ENCODE measurements at regions not wholly inside any gene's neighbourhood (a gene's known extent, or its start where the extent isn't known, plus 50 kb on each side); places are given as distances from the start of the nearest gene placed in this dataset.

- Histone ChIP-seq H3K9me3 (ENCODE audit: insufficient read depth, low read depth, low read length) (no peaks in the 10 kb centered on the region), H3K27me3 (ENCODE audit: insufficient read depth, low read length) (no peaks in the 10 kb centered on the region), H3K36me3 (ENCODE audit: insufficient read depth, low read length) (no peaks in the 10 kb centered on the region), H3K4me3 (ENCODE audit: low read length) (no peak overlapping the region), H3K4me1 (ENCODE audit: insufficient read depth, low read length) (peaks cover 11% of the 10 kb centered on the region), H3K9ac (ENCODE audit: low read depth, low read length) (no peak overlapping the region), H3K27ac (ENCODE audit: low read depth, low read length) (no peak overlapping the region)
- 72% methylated on average over 4 of the region's 4 CpGs for WGBS
Measured at GRCh38 chr17:74037320-74037719, 166.2 kb upstream of the RPL38 start.

DNA sequence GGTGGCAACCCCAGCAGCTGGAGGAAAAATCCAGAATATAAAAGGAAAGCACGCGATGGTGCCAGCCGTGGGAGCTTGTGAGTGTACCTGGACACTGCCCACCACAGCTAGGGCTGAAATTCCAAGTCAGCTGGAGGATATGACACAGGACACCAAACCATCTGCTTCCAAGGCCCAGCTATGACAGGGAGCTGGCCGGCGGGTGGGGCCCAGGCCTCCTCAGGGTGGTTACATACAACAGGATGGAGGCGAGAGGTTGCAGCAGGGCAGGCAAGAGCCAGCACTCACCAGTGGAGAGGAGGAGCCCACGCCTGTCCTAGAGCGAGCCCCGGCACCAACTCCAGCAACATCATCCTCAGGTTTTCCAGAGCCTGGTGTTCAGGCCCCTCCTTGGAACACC is 163.2 kb upstream of the RPL38 start:
- Histone ChIP-seq H3K36me3 (ENCODE audit: insufficient read depth, low read length) (no peaks in the 10 kb centered on the region), H3K9ac (ENCODE audit: low read depth, low read length) (no peak overlapping the region), H3K27me3 (ENCODE audit: insufficient read depth, low read length) (no peaks in the 10 kb centered on the region), H3K4me3 (ENCODE audit: low read length) (no peak overlapping the region), H3K4me1 (ENCODE audit: insufficient read depth, low read length) (peaks cover 6% of the 10 kb centered on the region; the same call in 1 of the 2 replicates), H3K9me3 (ENCODE audit: insufficient read depth, low read depth, low read length) (no peaks in the 10 kb centered on the region), H3K27ac (ENCODE audit: low read depth, low read length) (no peak overlapping the region)
- WGBS = 94% methylated on average over 9 of the region's 9 CpGs

DNA sequence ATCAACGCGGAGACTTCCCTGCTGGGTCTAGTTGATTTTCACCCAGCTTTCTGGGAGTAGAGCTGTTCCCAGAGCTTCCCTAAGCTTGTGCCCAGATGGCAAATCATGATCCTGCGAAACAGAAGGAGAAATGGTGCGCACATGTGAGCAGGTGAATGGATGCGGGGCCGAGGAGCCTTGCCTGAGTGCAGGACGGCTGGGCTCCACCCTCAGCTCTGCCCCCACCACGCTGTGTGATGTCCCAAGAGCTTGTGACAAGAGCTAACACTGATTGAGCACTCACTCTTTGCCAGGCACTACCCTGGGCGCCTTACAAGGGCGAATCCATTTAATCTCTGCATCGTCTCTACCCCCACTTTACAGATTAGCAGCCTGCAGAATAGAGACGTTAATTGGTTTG is 162.7 kb upstream of the RPL38 start:
- no peak overlapping the region for H3K9ac ChIP-seq (ENCODE audit: low read depth, low read length)
- H3K36me3 ChIP-seq (ENCODE audit: insufficient read depth, low read length) = no peaks in the 10 kb centered on the region
- 93% methylated on average over 12 of the region's 12 CpGs for WGBS
- H3K4me3 ChIP-seq (ENCODE audit: low read length) = no peak overlapping the region
- H3K27me3 ChIP-seq (ENCODE audit: insufficient read depth, low read length) = no peaks in the 10 kb centered on the region
- H3K27ac ChIP-seq (ENCODE audit: low read depth, low read length) = no peak overlapping the region
- H3K9me3 ChIP-seq (ENCODE audit: insufficient read depth, low read depth, low read length) = no peaks in the 10 kb centered on the region
- peaks cover 6% of the 10 kb centered on the region; the same call in 1 of the 2 replicates for H3K4me1 ChIP-seq (ENCODE audit: insufficient read depth, low read length)

GRCh38 chr17:74041869-74042640 is 161.4 kb upstream of the RPL38 start:
- Histone ChIP-seq H3K36me3 (ENCODE audit: insufficient read depth, low read length) (no peaks in the 10 kb centered on the region), H3K4me1 (ENCODE audit: insufficient read depth, low read length) (peaks cover 6% of the 10 kb centered on the region; the same call in 1 of the 2 replicates), H3K27ac (ENCODE audit: low read depth, low read length) (no peak overlapping the region), H3K27me3 (ENCODE audit: insufficient read depth, low read length) (no peaks in the 10 kb centered on the region), H3K9ac (ENCODE audit: low read depth, low read length) (no peak overlapping the region), H3K9me3 (ENCODE audit: insufficient read depth, low read depth, low read length) (no peaks in the 10 kb centered on the region), H3K4me3 (ENCODE audit: low read length) (no peak overlapping the region)
- 93% methylated on average over 14 of the region's 14 CpGs for WGBS

DNA sequence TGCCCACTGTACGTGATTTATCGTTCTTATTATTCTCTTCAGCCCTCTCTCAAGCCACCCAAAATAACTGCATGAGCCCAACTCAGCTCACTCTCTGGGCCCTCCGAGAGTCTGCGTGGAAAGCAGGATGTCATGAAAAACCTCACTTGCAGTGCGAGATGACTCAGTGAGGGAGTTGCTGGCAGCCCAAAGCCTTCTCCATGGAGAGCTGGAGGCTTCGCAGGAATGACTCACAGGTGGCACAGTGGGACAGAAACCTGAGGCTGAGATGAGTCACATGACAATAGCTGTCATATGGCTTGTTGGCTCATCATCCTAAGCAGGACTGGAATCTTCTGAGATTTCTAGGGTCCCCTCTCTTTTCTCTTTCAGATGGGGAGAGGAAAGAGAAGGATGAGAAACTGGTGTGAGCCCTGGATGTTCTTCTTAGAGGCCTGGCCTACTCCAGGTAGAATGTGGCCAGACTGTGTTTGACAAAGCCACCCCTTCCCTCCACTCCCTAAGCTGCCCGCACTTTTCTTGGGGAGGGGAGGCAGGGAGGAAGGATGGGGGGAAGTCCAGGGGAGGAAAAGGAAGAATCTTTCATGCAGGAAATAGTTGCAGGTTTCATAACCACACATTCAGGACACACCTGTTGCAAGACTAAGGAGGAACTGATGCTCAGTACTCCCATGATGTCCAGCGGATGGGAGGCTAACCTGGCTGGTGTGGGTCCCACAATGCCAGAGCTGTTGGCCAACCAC is 160.6 kb upstream of the RPL38 start:
- H3K9me3 ChIP-seq (ENCODE audit: insufficient read depth, low read depth, low read length) = no peaks in the 10 kb centered on the region
- no peak overlapping the region for H3K27ac ChIP-seq (ENCODE audit: low read depth, low read length)
- peaks cover 6% of the 10 kb centered on the region; the same call in 1 of the 2 replicates for H3K4me1 ChIP-seq (ENCODE audit: insufficient read depth, low read length)
- 67% methylated on average over 7 of the region's 8 CpGs for WGBS
- H3K36me3 ChIP-seq (ENCODE audit: insufficient read depth, low read length) = no peaks in the 10 kb centered on the region
- no peak overlapping the region for H3K4me3 ChIP-seq (ENCODE audit: low read length)
- H3K9ac ChIP-seq (ENCODE audit: low read depth, low read length) = no peak overlapping the region
- H3K27me3 ChIP-seq (ENCODE audit: insufficient read depth, low read length) = no peaks in the 10 kb centered on the region

DNA sequence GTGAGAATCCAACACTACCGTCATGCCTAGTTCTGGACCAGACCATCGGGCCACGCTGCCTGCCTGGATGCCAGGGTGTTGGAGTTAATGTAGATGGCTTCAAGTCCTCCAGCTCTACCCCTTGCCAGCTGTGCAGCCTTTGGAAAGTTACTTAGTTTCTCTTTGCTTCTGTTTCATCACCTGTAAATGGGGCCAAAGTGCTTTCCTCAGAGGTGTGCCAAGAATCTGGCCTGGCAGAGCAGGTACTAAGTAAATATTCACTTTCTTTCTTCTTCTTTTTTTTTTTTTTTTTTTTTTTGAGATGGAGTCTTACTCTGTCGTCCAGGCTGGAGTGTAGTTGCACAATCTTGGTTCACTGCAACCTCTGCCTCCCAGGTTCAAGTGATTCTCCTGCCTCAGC is 159.5 kb upstream of the RPL38 start:
- Histone ChIP-seq H3K27ac (ENCODE audit: low read depth, low read length) (no peak overlapping the region), H3K4me1 (ENCODE audit: insufficient read depth, low read length) (peaks cover 6% of the 10 kb centered on the region; the same call in 1 of the 2 replicates), H3K9ac (ENCODE audit: low read depth, low read length) (no peak overlapping the region), H3K9me3 (ENCODE audit: insufficient read depth, low read depth, low read length) (no peaks in the 10 kb centered on the region), H3K4me3 (ENCODE audit: low read length) (no peak overlapping the region), H3K27me3 (ENCODE audit: insufficient read depth, low read length) (no peaks in the 10 kb centered on the region), H3K36me3 (ENCODE audit: insufficient read depth, low read length) (no peaks in the 10 kb centered on the region)
- 69% methylated on average over 4 of the region's 4 CpGs for WGBS

DNA sequence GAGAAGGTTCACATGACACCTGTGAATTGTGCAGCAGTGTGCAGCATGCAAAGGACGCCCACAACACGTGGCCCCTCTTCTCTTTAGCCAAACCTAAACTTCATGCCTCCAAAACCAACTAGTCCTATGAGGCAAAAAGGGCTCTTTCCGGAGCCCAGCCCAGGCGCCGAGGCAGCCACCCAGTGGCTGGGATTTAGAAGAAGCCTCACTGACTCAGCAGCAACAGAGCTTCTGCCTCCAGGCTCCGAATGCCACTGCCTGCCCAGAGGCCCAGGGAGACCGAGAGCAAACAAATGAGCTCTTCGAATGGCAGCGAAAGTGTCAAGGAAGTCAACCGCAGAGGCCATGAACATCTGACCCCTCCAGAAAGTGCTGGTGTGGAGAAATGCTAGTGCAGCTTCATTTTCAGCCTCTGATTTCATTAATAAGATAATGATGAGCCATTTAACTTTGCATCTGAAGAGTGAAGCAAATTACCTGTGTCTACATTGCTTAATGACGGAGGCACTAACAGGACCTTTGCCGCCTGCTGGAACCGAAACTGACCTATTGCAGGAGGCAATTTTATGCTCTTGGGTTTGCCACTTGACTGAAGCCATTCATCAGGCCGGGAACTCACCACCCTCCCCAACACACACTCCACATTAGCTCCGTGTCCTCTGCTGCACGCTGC is 157.7 kb upstream of the RPL38 start:
- Histone ChIP-seq H3K9me3 (ENCODE audit: insufficient read depth, low read depth, low read length) (no peaks in the 10 kb centered on the region), H3K4me3 (ENCODE audit: low read length) (no peak overlapping the region), H3K9ac (ENCODE audit: low read depth, low read length) (no peak overlapping the region), H3K36me3 (ENCODE audit: insufficient read depth, low read length) (no peaks in the 10 kb centered on the region), H3K27me3 (ENCODE audit: insufficient read depth, low read length) (no peaks in the 10 kb centered on the region), H3K4me1 (ENCODE audit: insufficient read depth, low read length) (peaks cover 6% of the 10 kb centered on the region; the same call in 1 of the 2 replicates), H3K27ac (ENCODE audit: low read depth, low read length) (no peak overlapping the region)
- WGBS = 61% methylated on average over 16 of the region's 16 CpGs

- Histone ChIP-seq H3K4me1 (ENCODE audit: insufficient read depth, low read length) (no peaks in the 10 kb centered on the region), H3K27me3 (ENCODE audit: insufficient read depth, low read length) (no peaks in the 10 kb centered on the region), H3K27ac (ENCODE audit: low read depth, low read length) (no peak overlapping the region), H3K36me3 (ENCODE audit: insufficient read depth, low read length) (no peaks in the 10 kb centered on the region), H3K4me3 (ENCODE audit: low read length) (no peak overlapping the region), H3K9me3 (ENCODE audit: insufficient read depth, low read depth, low read length) (no peaks in the 10 kb centered on the region), H3K9ac (ENCODE audit: low read depth, low read length) (no peak overlapping the region)
- 92% methylated on average over 15 of the region's 15 CpGs for WGBS
Measured at GRCh38 chr17:74049167-74049966, 154.1 kb upstream of the RPL38 start.

- Histone ChIP-seq H3K9ac (ENCODE audit: low read depth, low read length) (no peak overlapping the region), H3K27ac (ENCODE audit: low read depth, low read length) (no peak overlapping the region), H3K4me3 (ENCODE audit: low read length) (no peak overlapping the region), H3K36me3 (ENCODE audit: insufficient read depth, low read length) (no peaks in the 10 kb centered on the region), H3K4me1 (ENCODE audit: insufficient read depth, low read length) (no peaks in the 10 kb centered on the region), H3K27me3 (ENCODE audit: insufficient read depth, low read length) (no peaks in the 10 kb centered on the region), H3K9me3 (ENCODE audit: insufficient read depth, low read depth, low read length) (no peaks in the 10 kb centered on the region)
- 83% methylated on average over 10 of the region's 10 CpGs for WGBS
Measured at GRCh38 chr17:74049967-74050458, 153.5 kb upstream of the RPL38 start.

DNA sequence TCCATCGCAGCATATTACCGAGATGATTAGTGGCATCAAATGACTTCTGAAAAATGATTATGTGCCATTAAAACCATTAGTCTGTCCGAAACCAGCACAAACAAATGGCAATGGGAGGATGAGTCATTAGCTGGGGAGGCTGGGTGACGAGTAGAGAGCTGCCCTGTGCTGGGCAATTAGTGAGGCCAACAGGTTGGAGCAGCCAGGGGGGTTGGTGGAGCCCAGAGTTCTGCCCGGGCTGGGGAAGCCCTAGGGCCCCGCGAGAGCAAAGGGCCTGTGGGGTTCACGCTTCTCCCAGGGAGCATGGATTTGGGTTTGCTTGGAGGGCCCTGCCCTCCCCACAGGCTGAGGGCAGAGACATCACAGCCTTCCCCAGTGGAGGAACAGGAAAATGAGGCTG is 152.1 kb upstream of the RPL38 start:
- Histone ChIP-seq H3K4me3 (ENCODE audit: low read length) (no peak overlapping the region), H3K27me3 (ENCODE audit: insufficient read depth, low read length) (no peaks in the 10 kb centered on the region), H3K4me1 (ENCODE audit: insufficient read depth, low read length) (peaks cover 7% of the 10 kb centered on the region), H3K36me3 (ENCODE audit: insufficient read depth, low read length) (no peaks in the 10 kb centered on the region), H3K9ac (ENCODE audit: low read depth, low read length) (no peak overlapping the region), H3K27ac (ENCODE audit: low read depth, low read length) (no peak overlapping the region), H3K9me3 (ENCODE audit: insufficient read depth, low read depth, low read length) (no peaks in the 10 kb centered on the region)
- 93% methylated on average over 8 of the region's 8 CpGs for WGBS

Data from HUES64 (cell line).